Tibial artery (tissue), 4 donors: ENCODE measurements at regions not wholly inside any gene's neighbourhood (a gene's known extent, or its start where the extent isn't known, plus 50 kb on each side); places are given as distances from the start of the nearest gene placed in this dataset.

ENCODE experiments used
- DNase-seq, 2 donors: peaks; one replicate each; pipeline ENCODE4 v3.0.0-alpha.2; 2019
- H3K27ac ChIP-seq, 2 donors: fragments of 200-600 bp; sonication (generic) in 1 of 2; 1 replicate in 1 of 2; 2 replicates in 1 of 2; pipeline ENCODE4 v1.5.1; 2018 to 2019; ENCODE audit warnings: mild to moderate bottlenecking in 1 of 2
- H3K27me3 ChIP-seq, 2 donors: fragments of 200-600 bp; sonication (generic) in 1 of 2; one replicate each; pipeline versions ENCODE4 v1.5.1 to v1.6.0; 2016 to 2019
- H3K36me3 ChIP-seq, 3 donors: fragments of 200-600 bp; sonication (generic) in 2 of 3; one replicate each; pipeline ENCODE4 v1.5.1; 2016 to 2019; ENCODE audit warnings: mild to moderate bottlenecking in 2 of 3
- H3K4me1 ChIP-seq, 4 donors: fragments of 200-600 bp; sonication (generic) in 2 of 4; 1 replicate in 3 of 4; 2 replicates in 1 of 4; pipeline ENCODE4 v1.5.1; 2016 to 2019
- H3K4me3 ChIP-seq, 2 donors: fragments of 200-600 bp; sonication (generic) in 1 of 2; 1 replicate in 1 of 2; 2 replicates in 1 of 2; pipeline ENCODE4 v1.5.1; 2018 to 2019; ENCODE audit warnings: mild to moderate bottlenecking in 2 of 2
- H3K9me3 ChIP-seq, 3 donors: fragments of 200-600 bp; sonication (generic) in 1 of 3; one replicate each; pipeline ENCODE4 v1.5.1; 2016 to 2019
- intact Hi-C: fragments of 100-400 bp; cut with DNase I; formaldehyde crosslinking; loops from one replicate; pipeline ENCODE4 v1.15.0; 2023; ENCODE audit warnings: low total_unique reads
- TF ChIP-seq, protein P1 (sequence below), 2 experiments: fragments of 200-600 bp in 1 of 2; fragments of 450-650 bp in 1 of 2; IDR thresholded peaks; one replicate each; pipeline ENCODE4 v1.5.1; 2017 to 2019; ENCODE audit warnings: antibody characterized with exemption in 2 of 2, mild to moderate bottlenecking in 1 of 2, moderate library complexity in 1 of 2

DNA sequence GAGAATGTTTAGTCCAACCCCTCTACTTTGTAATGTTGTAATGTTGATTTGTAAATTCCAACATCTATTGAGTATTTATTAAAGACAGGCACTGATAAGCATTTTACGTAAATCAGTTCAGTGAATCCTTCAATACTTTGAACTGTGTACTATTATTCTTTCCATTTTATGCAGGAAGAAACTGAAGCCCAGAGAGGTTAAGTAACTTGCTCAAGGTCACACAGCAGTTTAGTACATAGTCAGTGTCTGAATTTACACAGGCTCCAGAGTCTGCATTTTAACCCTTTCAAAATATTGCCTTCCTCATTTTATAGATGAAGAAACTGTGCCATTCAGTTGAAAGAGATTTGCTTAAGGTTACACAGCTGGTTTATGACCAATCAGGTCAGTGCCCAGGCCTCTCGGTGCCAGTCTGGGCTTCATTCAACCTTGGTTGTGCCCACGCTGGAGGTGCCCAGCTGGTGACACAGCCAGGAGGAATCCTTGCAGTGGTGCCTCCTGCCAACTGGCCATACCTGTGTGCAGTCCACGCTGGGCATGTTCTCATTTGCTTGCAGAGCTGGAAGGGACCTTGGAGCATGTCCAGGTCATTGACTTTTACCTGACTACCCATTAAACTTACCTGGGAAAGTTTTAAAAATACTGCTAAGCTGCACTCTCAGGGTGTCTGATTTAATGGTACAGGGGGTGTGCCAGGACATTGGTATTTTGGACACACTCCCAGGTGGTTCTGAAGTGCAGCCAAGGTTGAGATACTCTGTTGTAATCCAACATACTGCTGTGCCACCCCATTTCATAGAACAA, 74.3 kb upstream of the CYRIA start:
- intact Hi-C loops, result no loop called here
- Histone ChIP-seq H3K27me3 (peaks cover 0 to 7% of the 10 kb centered on the region in 2 donors), H3K36me3 (no peaks in the 10 kb centered on the region), H3K4me1 (peaks cover 0 to 4% (median 0%) of the 10 kb centered on the region in 4 donors), H3K9me3 (no peaks in the 10 kb centered on the region), H3K4me3 (no peak overlapping the region), H3K27ac (no peak overlapping the region)
- DNase-seq, result no peak
- TF ChIP-seq, protein P1, sequence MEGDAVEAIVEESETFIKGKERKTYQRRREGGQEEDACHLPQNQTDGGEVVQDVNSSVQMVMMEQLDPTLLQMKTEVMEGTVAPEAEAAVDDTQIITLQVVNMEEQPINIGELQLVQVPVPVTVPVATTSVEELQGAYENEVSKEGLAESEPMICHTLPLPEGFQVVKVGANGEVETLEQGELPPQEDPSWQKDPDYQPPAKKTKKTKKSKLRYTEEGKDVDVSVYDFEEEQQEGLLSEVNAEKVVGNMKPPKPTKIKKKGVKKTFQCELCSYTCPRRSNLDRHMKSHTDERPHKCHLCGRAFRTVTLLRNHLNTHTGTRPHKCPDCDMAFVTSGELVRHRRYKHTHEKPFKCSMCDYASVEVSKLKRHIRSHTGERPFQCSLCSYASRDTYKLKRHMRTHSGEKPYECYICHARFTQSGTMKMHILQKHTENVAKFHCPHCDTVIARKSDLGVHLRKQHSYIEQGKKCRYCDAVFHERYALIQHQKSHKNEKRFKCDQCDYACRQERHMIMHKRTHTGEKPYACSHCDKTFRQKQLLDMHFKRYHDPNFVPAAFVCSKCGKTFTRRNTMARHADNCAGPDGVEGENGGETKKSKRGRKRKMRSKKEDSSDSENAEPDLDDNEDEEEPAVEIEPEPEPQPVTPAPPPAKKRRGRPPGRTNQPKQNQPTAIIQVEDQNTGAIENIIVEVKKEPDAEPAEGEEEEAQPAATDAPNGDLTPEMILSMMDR (IDR thresholded peaks at IDR 0.05), result no peak

DNA sequence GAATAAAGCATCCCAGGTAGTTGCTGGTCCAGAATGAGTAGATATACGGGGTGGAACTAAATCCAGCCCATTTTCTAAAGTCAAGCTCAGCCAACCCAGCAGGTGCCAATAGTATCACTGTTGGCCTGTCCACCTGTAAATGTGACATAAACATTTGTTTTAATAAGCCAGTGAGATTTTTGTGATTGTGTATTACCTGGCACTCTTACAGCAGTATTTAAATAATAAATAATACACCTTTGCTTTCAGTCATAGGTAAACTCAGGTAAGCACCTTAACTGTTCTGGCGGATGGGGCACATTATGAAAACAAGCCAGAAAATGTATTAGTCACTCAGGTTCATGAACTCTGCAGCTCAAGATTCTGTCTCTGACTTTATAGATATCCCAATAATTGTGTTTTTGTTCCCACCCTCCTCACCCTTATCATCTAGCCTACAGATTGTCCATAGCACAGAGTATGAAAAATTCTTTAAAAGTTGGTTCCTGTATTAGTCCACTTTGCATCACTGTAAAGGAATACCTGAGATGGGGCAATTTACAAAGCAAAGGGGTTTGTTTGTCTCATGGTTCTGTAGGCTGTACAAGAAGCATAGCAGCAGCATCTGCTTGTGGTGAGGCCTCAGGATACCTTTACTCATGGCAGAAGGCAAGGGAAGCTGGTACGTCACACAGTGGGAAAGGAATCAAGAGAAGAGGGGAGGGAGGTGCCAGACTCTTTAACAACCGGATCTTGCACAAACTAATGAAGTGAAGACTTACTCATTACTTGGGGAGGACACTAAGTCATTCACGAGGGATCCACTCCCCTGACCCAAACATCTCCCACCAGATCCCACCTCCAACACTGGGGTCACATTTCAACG, 73.0 kb upstream of the CYRIA start:
- intact Hi-C loops, result no loop called here
- no peak for DNase-seq
- Histone ChIP-seq H3K4me1 (peaks cover 0 to 4% (median 0%) of the 10 kb centered on the region in 4 donors), H3K27me3 (peaks cover 0 to 12% of the 10 kb centered on the region in 2 donors), H3K9me3 (no peaks in the 10 kb centered on the region), H3K4me3 (no peak overlapping the region), H3K27ac (no peak overlapping the region), H3K36me3 (no peaks in the 10 kb centered on the region)
- TF ChIP-seq, protein P1 (IDR thresholded peaks at IDR 0.05), result no peak

DNA sequence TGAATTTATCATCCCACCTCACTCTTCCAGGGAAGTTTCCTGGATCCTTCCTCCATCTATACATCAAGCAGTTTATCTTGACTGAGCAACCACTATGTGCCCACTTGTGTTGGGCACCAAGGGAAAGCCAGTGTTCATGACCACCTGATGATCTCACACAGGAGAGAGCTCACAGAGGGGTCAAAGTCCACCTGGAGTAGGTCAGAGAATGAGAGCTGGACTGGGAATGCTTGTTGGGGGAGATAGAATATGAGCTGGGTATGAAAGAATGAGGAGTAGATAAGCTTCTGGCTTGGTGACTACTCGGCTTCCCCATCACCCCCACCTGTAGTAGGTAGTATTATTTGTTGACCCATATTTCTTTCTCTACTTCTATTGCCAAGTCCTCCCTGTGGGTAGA, 72.2 kb upstream of the CYRIA start:
- H3K9me3 ChIP-seq, result no peaks in the 10 kb centered on the region
- TF ChIP-seq, protein P1 (IDR thresholded peaks at IDR 0.05), result no peak
- H3K4me1 ChIP-seq, result peaks cover 0 to 4% (median 0%) of the 10 kb centered on the region in 4 donors
- intact Hi-C loops, result no loop called here
- no peak for DNase-seq
- no peak overlapping the region for H3K4me3 ChIP-seq
- H3K27ac ChIP-seq, result no peak overlapping the region
- H3K36me3 ChIP-seq, result no peaks in the 10 kb centered on the region
- H3K27me3 ChIP-seq, result peaks cover 0 to 12% of the 10 kb centered on the region in 2 donors

DNA sequence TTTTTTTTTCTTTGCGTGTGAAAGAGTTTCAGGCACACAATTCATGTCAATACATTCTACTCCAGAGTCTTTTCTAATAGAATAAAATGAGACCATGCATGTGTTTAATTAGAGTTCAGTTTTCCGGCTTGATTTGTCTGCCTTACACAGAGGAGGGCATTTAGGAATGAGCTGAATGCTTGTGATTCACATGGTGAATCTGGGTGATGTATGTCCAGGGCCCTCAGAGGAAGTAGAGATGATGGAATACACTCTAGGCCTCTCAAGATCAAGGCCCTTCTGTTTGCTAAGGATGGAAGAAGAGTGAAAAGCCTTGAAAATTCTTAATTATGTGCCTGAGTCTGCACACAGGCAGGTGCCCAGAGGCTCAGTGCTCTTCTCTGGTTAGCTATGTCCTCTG, 71.0 kb upstream of the CYRIA start:
- no peak for DNase-seq
- Histone ChIP-seq H3K9me3 (no peaks in the 10 kb centered on the region), H3K27ac (no peak overlapping the region), H3K27me3 (peaks cover 0 to 12% of the 10 kb centered on the region in 2 donors), H3K4me1 (peaks cover 0 to 4% (median 0%) of the 10 kb centered on the region in 4 donors), H3K36me3 (no peaks in the 10 kb centered on the region), H3K4me3 (no peak overlapping the region)
- TF ChIP-seq, protein P1 (IDR thresholded peaks at IDR 0.05), result no peak
- intact Hi-C loops, result no loop called here

DNA sequence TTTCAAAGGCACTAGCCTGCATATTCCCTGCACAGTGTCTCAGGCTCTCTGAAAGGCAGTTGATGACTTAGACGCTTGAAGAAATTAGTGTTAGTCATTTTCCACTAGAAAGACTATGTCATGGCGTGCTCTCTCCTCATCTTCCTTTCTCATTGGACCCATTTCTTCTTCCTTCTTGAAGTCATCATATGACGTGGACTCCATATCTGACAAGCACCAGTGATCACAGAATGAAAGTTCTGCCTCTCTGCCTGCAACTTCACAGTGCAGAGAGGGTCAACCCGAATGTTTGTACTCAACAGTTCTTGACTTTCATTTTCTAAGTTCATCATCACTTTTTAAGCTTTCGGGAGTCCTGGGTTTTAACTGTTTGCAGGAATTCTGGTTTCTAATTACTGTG, 63.7 kb upstream of the CYRIA start:
- H3K9me3 ChIP-seq, result no peaks in the 10 kb centered on the region
- no peaks in the 10 kb centered on the region for H3K36me3 ChIP-seq
- H3K27me3 ChIP-seq, result no peaks in the 10 kb centered on the region
- intact Hi-C loops, result no loop called here
- H3K4me1 ChIP-seq, result peaks cover 0 to 18% (median 13%) of the 10 kb centered on the region in 4 donors
- TF ChIP-seq, protein P1 (IDR thresholded peaks at IDR 0.05), result no peak
- DNase-seq, result no peak
- H3K27ac ChIP-seq, result no peak overlapping the region
- H3K4me3 ChIP-seq, result no peak overlapping the region
